HL-60 (cell line): ENCODE measurements at regions not wholly inside any gene's neighbourhood (a gene's known extent, or its start where the extent isn't known, plus 50 kb on each side); places are given as distances from the start of the nearest gene placed in this dataset.

Experiments
- DNase-seq, 2 experiments: peaks; one replicate each; pipeline ENCODE4 v3.0.0-alpha.2; 2010 to 2020; ENCODE audit warnings: low read depth in 1 of 2, low spot score in 1 of 2
- H3K27ac ChIP-seq: fragments of 250-450 bp; sonication (Bioruptor Pico); replicated peaks from 2 replicates; pipeline ENCODE4 v1.5.1; 2020; ENCODE audit warnings: mild to moderate bottlenecking, moderate library complexity
- H3K27me3 ChIP-seq: fragments of 250-450 bp; sonication (Bioruptor Pico); 2 replicates; pipeline ENCODE4 v1.5.1; 2021; ENCODE audit warnings: mild to moderate bottlenecking, moderate library complexity; ENCODE audit not compliant: insufficient read depth, poor library complexity, severe bottlenecking
- H3K4me3 ChIP-seq: replicated peaks from 2 replicates; pipeline ENCODE4 v1.5.1; 2011; ENCODE audit warnings: mild to moderate bottlenecking, control low read depth, low read length; ENCODE audit not compliant: insufficient read depth
- CTCF ChIP-seq: IDR thresholded peaks from one replicate; pipeline ENCODE4 v1.5.1; 2011; ENCODE audit warnings: low read length, control low read depth, inconsistent platforms; ENCODE audit not compliant: insufficient read depth
- GABPA ChIP-seq: IDR thresholded peaks from 2 replicates; pipeline ENCODE4 v1.6.1; 2012; ENCODE audit warnings: low read depth
- POLR2AphosphoS5 ChIP-seq: IDR thresholded peaks from 2 replicates; pipeline ENCODE4 v1.6.1; 2012; ENCODE audit warnings: low read depth
- REST ChIP-seq: IDR thresholded peaks from 2 replicates; pipeline ENCODE4 v1.6.1; 2012; ENCODE audit warnings: low read depth; ENCODE audit not compliant: insufficient replicate concordance
- SPI1 ChIP-seq: IDR thresholded peaks from 2 replicates; pipeline ENCODE4 v1.6.1; 2012; ENCODE audit warnings: low read depth, mild to moderate bottlenecking, borderline replicate concordance

GRCh38 chr13:103157434-103158145 lies 91.4 kb upstream of the SLC10A2 start:
- H3K27me3 ChIP-seq, result peaks cover 3% of the 10 kb centered on the region
- no peak overlapping the region for H3K27ac ChIP-seq

GRCh38 chr13:103157016-103157415 lies 90.8 kb upstream of the SLC10A2 start:
- Histone ChIP-seq H3K27me3 (peaks cover 3% of the 10 kb centered on the region), H3K27ac (no peak overlapping the region), H3K4me3 (no peak overlapping the region)
- no peak for DNase-seq
- TF ChIP-seq POLR2AphosphoS5 (no peak), SPI1 (no peak), CTCF (no peak)

More at GRCh38 chr13:103157434-103158145, 91.4 kb upstream of the SLC10A2 start:
- TF ChIP-seq GABPA, result no peak
- no peak for TF ChIP-seq CTCF
- TF ChIP-seq POLR2AphosphoS5, result no peak
- no peak for TF ChIP-seq REST
- no peak for TF ChIP-seq SPI1
- no peak for DNase-seq
- no peak overlapping the region for H3K4me3 ChIP-seq

- Histone ChIP-seq H3K27ac (no peak overlapping the region), H3K27me3 (peaks cover 3% of the 10 kb centered on the region), H3K4me3 (no peak overlapping the region)
- DNase-seq, result no peak
- no peak for TF ChIP-seq SPI1
- no peak for TF ChIP-seq POLR2AphosphoS5
- TF ChIP-seq CTCF, result no peak
- no peak for TF ChIP-seq REST
- TF ChIP-seq GABPA, result no peak
Measured at GRCh38 chr13:103156346-103156998, 90.3 kb upstream of the SLC10A2 start.

- DNase-seq, result no peak
- H3K27ac ChIP-seq, result no peak overlapping the region
- no peak for TF ChIP-seq POLR2AphosphoS5
- no peak for TF ChIP-seq GABPA
- no peak for TF ChIP-seq REST
- H3K4me3 ChIP-seq, result no peak overlapping the region
- H3K27me3 ChIP-seq, result no peaks in the 10 kb centered on the region
Measured at GRCh38 chr13:103153466-103153865, 87.2 kb upstream of the SLC10A2 start.
